ENCODE measurements at regions not wholly inside any gene's neighbourhood (a gene's known extent, or its start where the extent isn't known, plus 50 kb on each side); places are given as distances from the start of the nearest gene placed in this dataset.

- Histone ChIP-seq H3K4me3 (no peak overlapping the region), H3K9me2 (ENCODE audit: insufficient read depth) (no peaks in the 10 kb centered on the region), H3K27ac (ENCODE audit: low read depth) (no peak overlapping the region), H3K4me1 (ENCODE audit: insufficient read depth) (no peaks in the 10 kb centered on the region), H2AFZ (no peak overlapping the region), H3K79me2 (replicated peaks; ENCODE audit: insufficient read depth) (no peaks in the 10 kb centered on the region), H3K4me2 (no peak overlapping the region), H3K36me3 (ENCODE audit: insufficient read depth) (no peaks in the 10 kb centered on the region), H3K27me3 (ENCODE audit: insufficient read depth) (no peaks in the 10 kb centered on the region), H3F3A (replicated peaks; ENCODE audit: low read depth) (no peaks in the 10 kb centered on the region), H4K20me1 (replicated peaks; ENCODE audit: insufficient read depth) (no peaks in the 10 kb centered on the region)
- Mint-ChIP-seq H3K4me3 (no peak overlapping the region), H3K27ac (no peak overlapping the region), H3K9me3 (no peaks in the 10 kb centered on the region), H3K36me3 (ENCODE audit: low read depth) (no peaks in the 10 kb centered on the region), H3K27me3 (ENCODE audit: insufficient read depth, low read depth, poor library complexity) (peaks cover 1% of the 10 kb centered on the region), H3K4me1 (no peaks in the 10 kb centered on the region)
- DNase-seq (ENCODE audit: low spot score) = no peak
- no peak for TF ChIP-seq ZNF462 (CRISPR knock-in tag; IDR thresholded peaks at IDR 0.05)
- TF ChIP-seq REST (IDR thresholded peaks at IDR 0.05; ENCODE audit: unreplicated experiment) = no peak
- no peak for TF ChIP-seq JUNB (IDR thresholded peaks at IDR 0.05; ENCODE audit: unreplicated experiment)
- no peak for TF ChIP-seq CREB1 (CRISPR knock-in tag; IDR thresholded peaks at IDR 0.05; ENCODE audit: low read depth)
- no peak for TF ChIP-seq POLR2AphosphoS5 (IDR thresholded peaks at IDR 0.05; ENCODE audit: low read depth)
- TF ChIP-seq CTCF (conservative IDR thresholded peaks at IDR 0.05; ENCODE audit: low read depth in 2 of 2) = no peak
- TF ChIP-seq EZH2 (IDR thresholded peaks at IDR 0.05; ENCODE audit: low read depth, unreplicated experiment) = no peak
- TF ChIP-seq STAT1 (IDR thresholded peaks at IDR 0.05; ENCODE audit: unreplicated experiment) = no peak
- TF ChIP-seq EZH2phosphoT487 (IDR thresholded peaks at IDR 0.05; ENCODE audit: unreplicated experiment) = no peak
- no peak for TF ChIP-seq NANOG (IDR thresholded peaks at IDR 0.05; ENCODE audit: borderline replicate concordance)
- TF ChIP-seq ETS1 (IDR thresholded peaks at IDR 0.05) = no peak
- TF ChIP-seq ZNF331 (CRISPR knock-in tag; IDR thresholded peaks at IDR 0.05; ENCODE audit: low read depth) = no peak
- TF ChIP-seq ZNF114 (CRISPR knock-in tag; IDR thresholded peaks at IDR 0.05) = no peak
- ATAC-seq = no peak
These were observed 404.8 kb downstream of the NLGN4X start for GRCh38 chrX:5823903-5824302.
